PC-9 (cell line): ENCODE measurements at regions not wholly inside any gene's neighbourhood (a gene's known extent, or its start where the extent isn't known, plus 50 kb on each side); places are given as distances from the start of the nearest gene placed in this dataset.
A peak's percentile ranks its signal among the peaks of the same experiment; 100 is the strongest.

Experiments
- BruUV-seq: library from RNA; stranded (reverse); fragments of 400-500 nt; replicated peaks from 2 replicates; lab custom pipeline; 2021; lab: Mats Ljungman, UMichigan
- CTCF ChIA-PET: fragments of 300-600 bp; sonication (Branson Sonifier 250); formaldehyde crosslinking; loops from one replicate; lab custom pipeline; 2022; ENCODE audit warnings: antibody characterized with exemption; lab: Charles Lee
- POLR2A ChIA-PET: fragments of 300-600 bp; sonication (Branson Sonifier 250); formaldehyde crosslinking; loops from one replicate; lab custom pipeline; 2022; ENCODE audit warnings: antibody characterized with exemption; ENCODE audit not compliant: unreplicated experiment; lab: Charles Lee
- DNase-seq, 2 experiments: peaks; one replicate each; pipeline versions ENCODE4 v3.0.0 to v3.0.0-alpha.2; 2015 to 2022; ENCODE audit warnings: mixed read lengths in 1 of 2
- H2AFZ ChIP-seq: fragments of 200-600 bp; sonication (generic); 2 replicates; pipeline ENCODE4 v1.8.1; 2017; ENCODE audit warnings: antibody characterized with exemption
- H3F3A ChIP-seq: fragments of 200-600 bp; sonication (generic); 2 replicates; pipeline ENCODE4 v1.8.1; 2017; ENCODE audit warnings: antibody characterized with exemption, mild to moderate bottlenecking, low read depth; ENCODE audit not compliant: insufficient read depth
- H3K27ac ChIP-seq: fragments of 200-600 bp; sonication (generic); 2 replicates; pipeline ENCODE4 v1.6.1; 2016; ENCODE audit warnings: mixed run types
- H3K27me3 ChIP-seq: fragments of 200-600 bp; sonication (generic); 2 replicates; pipeline ENCODE4 v1.6.1; 2016; ENCODE audit warnings: low read depth, mixed run types; ENCODE audit not compliant: insufficient read depth
- H3K36me3 ChIP-seq: fragments of 200-600 bp; sonication (generic); 2 replicates; pipeline ENCODE4 v1.6.1; 2016; ENCODE audit warnings: low read depth, mixed run types
- H3K4me1 ChIP-seq: fragments of 200-600 bp; sonication (generic); replicated peaks from 2 replicates; pipeline ENCODE4 v1.6.1; 2016; ENCODE audit warnings: mixed run types; ENCODE audit not compliant: insufficient read depth
- H3K4me2 ChIP-seq: fragments of 200-600 bp; sonication (generic); 2 replicates; pipeline ENCODE4 v1.6.1; 2017; ENCODE audit warnings: mixed run types
- H3K4me3 ChIP-seq: fragments of 200-600 bp; sonication (generic); 2 replicates; pipeline ENCODE4 v1.6.1; 2016; ENCODE audit warnings: mixed run types
- H3K79me2 ChIP-seq: fragments of 200-600 bp; sonication (generic); 2 replicates; pipeline ENCODE4 v1.6.1; 2017; ENCODE audit warnings: low read depth, mixed run types
- H3K9me2 ChIP-seq: fragments of 200-600 bp; sonication (generic); 2 replicates; pipeline ENCODE4 v1.8.1; 2017; ENCODE audit warnings: mild to moderate bottlenecking; ENCODE audit not compliant: insufficient read depth
- H3K9me3 ChIP-seq: fragments of 200-600 bp; sonication (generic); 2 replicates; pipeline ENCODE4 v1.8.1; 2016; ENCODE audit warnings: low read depth; ENCODE audit not compliant: insufficient read depth
- H4K20me1 ChIP-seq: fragments of 200-600 bp; sonication (generic); 2 replicates; pipeline ENCODE4 v1.8.1; 2017; ENCODE audit not compliant: insufficient read depth
- CTCF ChIP-seq: fragments of 200-600 bp; sonication (generic); conservative IDR thresholded peaks from 2 replicates; pipeline ENCODE4 v1.6.1; 2017; ENCODE audit warnings: mixed run types, antibody characterized with exemption, mild to moderate bottlenecking, moderate library complexity
- EZH2 ChIP-seq: fragments of 200-600 bp; sonication (generic); IDR thresholded peaks from 2 replicates; pipeline ENCODE4 v1.8.0; 2017; ENCODE audit warnings: antibody characterized with exemption, low read depth
- intact Hi-C: fragments of 100-400 bp; cut with micrococcal nuclease; formaldehyde crosslinking; loops from one replicate; pipeline ENCODE4 v1.10.0; 2022; ENCODE audit not compliant: unreplicated experiment

GRCh38 chr11:76287227-76287626 lies 80.9 kb upstream of the WNT11 start:
- H3F3A ChIP-seq: peaks cover 17% of the 10 kb centered on the region
- no peak for DNase-seq
- intact Hi-C loops: no loop called here
- ChIA-PET POLR2A (interaction anchor here (0.6 kb wide), 1 partner anchor 417 kb away, joined by 4 read pairs; no protein-coding TSS in a partner anchor), CTCF (no interaction called here)
- no peaks in the 10 kb centered on the region for H4K20me1 ChIP-seq
- no peaks in the 10 kb centered on the region for H3K27me3 ChIP-seq
- H3K9me2 ChIP-seq: no peaks in the 10 kb centered on the region
- H3K9me3 ChIP-seq: no peaks in the 10 kb centered on the region
- no TSS peak for BruUV-seq
- H3K27ac ChIP-seq: no peak overlapping the region
- H3K36me3 ChIP-seq: no peaks in the 10 kb centered on the region
- no peak overlapping the region for H2AFZ ChIP-seq
- H3K79me2 ChIP-seq: no peaks in the 10 kb centered on the region
- H3K4me2 ChIP-seq: no peak overlapping the region
- H3K4me1 ChIP-seq: peaks cover 18% of the 10 kb centered on the region
- TF ChIP-seq CTCF (no peak), EZH2 (no peak)
- no peak overlapping the region for H3K4me3 ChIP-seq

- H3K27me3 ChIP-seq: no peaks in the 10 kb centered on the region
- ChIA-PET CTCF (no interaction called here), POLR2A (no interaction called here)
- H2AFZ ChIP-seq: no peak overlapping the region
- no peak for DNase-seq
- no peaks in the 10 kb centered on the region for H4K20me1 ChIP-seq
- no peak overlapping the region for H3K4me2 ChIP-seq
- no peaks in the 10 kb centered on the region for H3K9me2 ChIP-seq
- no peaks in the 10 kb centered on the region for H3K9me3 ChIP-seq
- peaks cover 6% of the 10 kb centered on the region for H3K4me1 ChIP-seq
- no TSS peak for BruUV-seq
- no peak overlapping the region for H3K4me3 ChIP-seq
- peaks cover 5% of the 10 kb centered on the region; the same call in 1 of the 2 replicates for H3F3A ChIP-seq
- TF ChIP-seq CTCF: no peak
- no peak for TF ChIP-seq EZH2
- H3K79me2 ChIP-seq: no peaks in the 10 kb centered on the region
- intact Hi-C loops: no loop called here
- H3K36me3 ChIP-seq: no peaks in the 10 kb centered on the region
- no peak overlapping the region for H3K27ac ChIP-seq
Measured at GRCh38 chr11:76285397-76286104, 79.2 kb upstream of the WNT11 start.

- Histone ChIP-seq H3K9me2 (no peaks in the 10 kb centered on the region), H3F3A (no peaks in the 10 kb centered on the region), H3K9me3 (no peaks in the 10 kb centered on the region), H3K27ac (no peak overlapping the region), H4K20me1 (no peaks in the 10 kb centered on the region), H3K27me3 (no peaks in the 10 kb centered on the region), H3K79me2 (no peaks in the 10 kb centered on the region), H2AFZ (no peak overlapping the region), H3K4me1 (no peaks in the 10 kb centered on the region), H3K36me3 (no peaks in the 10 kb centered on the region), H3K4me3 (no peak overlapping the region), H3K4me2 (no peak overlapping the region)
- peak in 1 of 2 experiments; percentile 41 for DNase-seq
- no TSS peak for BruUV-seq
- intact Hi-C loops: no loop called here
- no peak for TF ChIP-seq CTCF
- no peak for TF ChIP-seq EZH2
- ChIA-PET CTCF (interaction anchor here (0.5 kb wide), 1 partner anchor 11 kb away, joined by 5 read pairs; no protein-coding TSS in a partner anchor), POLR2A (interaction anchor here (0.6 to 0.7 kb wide), 2 partner anchors 471 to 750 kb away, joined by 3 to 6 read pairs; no protein-coding TSS in a partner anchor)
Measured at GRCh38 chr11:76284161-76284560, 77.9 kb upstream of the WNT11 start.
